ENCODE measurements at regions not wholly inside any gene's neighbourhood (a gene's known extent, or its start where the extent isn't known, plus 50 kb on each side); places are given as distances from the start of the nearest gene placed in this dataset.

GRCh38 chr16:17027488-17028129 lies 443.2 kb downstream of the XYLT1 start:
- Histone ChIP-seq H3K4me2 (ENCODE audit: low read depth, low read length) (no peak overlapping the region), H4K5ac (ENCODE audit: low read depth, low read length) (no peak overlapping the region), H2BK20ac (ENCODE audit: low read depth, low read length) (no peak overlapping the region), H3K4ac (ENCODE audit: low read depth, low read length) (no peak overlapping the region), H3K9me3 (ENCODE audit: control insufficient read depth, insufficient read depth, low read length) (no peaks in the 10 kb centered on the region), H2BK15ac (ENCODE audit: low read depth, low read length) (no peak overlapping the region), H2AK5ac (ENCODE audit: low read depth, low read length) (no peak overlapping the region), H3K23ac (ENCODE audit: low read depth, low read length) (no peak overlapping the region), H3K9me1 (ENCODE audit: insufficient read depth, low read length) (no peaks in the 10 kb centered on the region), H4K20me1 (ENCODE audit: insufficient read depth, low read length) (no peaks in the 10 kb centered on the region), H3K79me1 (ENCODE audit: low read depth in 1 of 2, low read length in 2 of 2) (no peaks in the 10 kb centered on the region), H3K4me1 (ENCODE audit: control insufficient read depth, insufficient read depth, low read length) (no peaks in the 10 kb centered on the region), H3K4me3 (ENCODE audit: insufficient read depth, low read depth, low read length) (no peak overlapping the region), H2AFZ (replicated peaks; ENCODE audit: low read length, poor library complexity) (no peak overlapping the region), H3K36me3 (ENCODE audit: control insufficient read depth, insufficient read depth, low read length) (no peaks in the 10 kb centered on the region), H2AK9ac (replicated peaks; ENCODE audit: low read depth, low read length, poor library complexity) (no peak overlapping the region), H3K14ac (replicated peaks; ENCODE audit: low read depth, low read length) (no peak overlapping the region), H3K18ac (ENCODE audit: low read depth, low read length) (no peak overlapping the region), H3K27me3 (ENCODE audit: control insufficient read depth, insufficient read depth, low read length) (no peaks in the 10 kb centered on the region), H2BK5ac (ENCODE audit: low read depth, low read length, poor library complexity, severe bottlenecking) (no peak overlapping the region), H3K56ac (ENCODE audit: extremely low read depth, insufficient read depth, low read length) (no peak overlapping the region), H4K8ac (ENCODE audit: low read depth in 2 of 2, low read length in 2 of 2) (no peak overlapping the region), H3K27ac (ENCODE audit: insufficient read depth, low read length) (no peak overlapping the region), H2BK120ac (ENCODE audit: low read depth, low read length) (no peak overlapping the region), H3K9ac (ENCODE audit: low read depth, low read length) (no peak overlapping the region), H4K91ac (ENCODE audit: insufficient read depth, low read depth, low read length) (no peak overlapping the region)
- POLR2A ChIA-PET (ENCODE audit: unreplicated experiment) = no interaction called here
- no TSS peak for BruUV-seq (replicated peaks)
- TF ChIP-seq CTCF (conservative IDR thresholded peaks at IDR 0.05; ENCODE audit: low read depth, low read length) (no peak), RCOR1 (IDR thresholded peaks at IDR 0.05; ENCODE audit: insufficient replicate concordance, low read length) (no peak), SMC3 (IDR thresholded peaks at IDR 0.05; ENCODE audit: low read depth, low read length) (no peak), FOS (IDR thresholded peaks at IDR 0.05; ENCODE audit: low read depth, low read length) (no peak), MAZ (IDR thresholded peaks at IDR 0.05; ENCODE audit: borderline replicate concordance, low read depth, low read length) (no peak), NFE2L2 (IDR thresholded peaks at IDR 0.05; ENCODE audit: low read depth, low read length) (no peak), BHLHE40 (IDR thresholded peaks at IDR 0.05; ENCODE audit: low read depth, low read length) (no peak), RAD21 (IDR thresholded peaks at IDR 0.05; ENCODE audit: low read length) (no peak), CEBPB (IDR thresholded peaks at IDR 0.05; ENCODE audit: low read depth, low read length) (no peak), POLR2A (IDR thresholded peaks at IDR 0.05; ENCODE audit: low read depth, low read length) (no peak), USF2 (IDR thresholded peaks at IDR 0.05; ENCODE audit: low read depth, low read length) (no peak), MXI1 (IDR thresholded peaks at IDR 0.05; ENCODE audit: borderline replicate concordance, low read depth, low read length) (no peak), RFX5 (IDR thresholded peaks at IDR 0.05; ENCODE audit: low read depth, low read length) (no peak), CHD1 (IDR thresholded peaks at IDR 0.05; ENCODE audit: low read depth, low read length) (no peak), ELK1 (IDR thresholded peaks at IDR 0.05; ENCODE audit: borderline replicate concordance, low read depth, low read length) (no peak), MAFK (IDR thresholded peaks at IDR 0.05; ENCODE audit: low read depth, low read length) (no peak)
- in situ Hi-C loops (cut with MboI; ENCODE audit: low sequenced_read_pairs) = no loop called here
- WGBS, 2 experiments (ENCODE audit: extremely low coverage in 2 of 2, insufficient read length in 1 of 2) = no CpG with 5 or more reads among the region's 6 CpGs
- DNase-seq = no peak
- intact Hi-C loops (cut with micrococcal nuclease) = no loop called here
- CTCF ChIA-PET = no interaction called here
- ATAC-seq (ENCODE audit: low read depth) = no peak
- dilution Hi-C loops (cut with HindIII; ENCODE audit: low sequenced_read_pairs, unreplicated experiment) = no loop called here
